ENCODE measurements at regions not wholly inside any gene's neighbourhood (a gene's known extent, or its start where the extent isn't known, plus 50 kb on each side); places are given as distances from the start of the nearest gene placed in this dataset.

DNA sequence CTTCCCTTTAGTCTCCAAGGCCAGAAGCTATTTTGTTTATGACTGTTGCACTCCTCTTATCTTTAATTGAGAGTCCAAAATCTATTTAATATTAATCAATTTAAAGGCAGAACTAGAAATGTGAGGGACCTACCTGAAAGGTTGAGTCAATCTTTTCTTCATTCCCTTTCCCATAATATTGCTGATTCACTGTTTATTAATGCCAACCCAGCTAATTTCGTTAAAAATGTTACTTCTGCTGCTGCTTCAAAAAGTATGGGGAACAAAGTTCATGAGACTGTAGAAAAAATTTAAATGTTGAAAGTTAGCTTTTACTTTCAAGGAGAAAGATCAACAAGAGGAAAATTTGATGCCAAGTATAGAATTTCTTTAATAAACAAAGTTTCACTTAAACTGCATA, 365.3 kb downstream of the TENT5A start:
- H3K36me3 ChIP-seq (ENCODE audit: control insufficient read depth, insufficient read depth, low read length): no peaks in the 10 kb centered on the region
- no peak overlapping the region for H3K4me3 ChIP-seq (replicated peaks; ENCODE audit: low read depth, low read length)
- H3K27me3 ChIP-seq (replicated peaks; ENCODE audit: control insufficient read depth, insufficient read depth, low read length): no peaks in the 10 kb centered on the region
- TF ChIP-seq, protein P1, sequence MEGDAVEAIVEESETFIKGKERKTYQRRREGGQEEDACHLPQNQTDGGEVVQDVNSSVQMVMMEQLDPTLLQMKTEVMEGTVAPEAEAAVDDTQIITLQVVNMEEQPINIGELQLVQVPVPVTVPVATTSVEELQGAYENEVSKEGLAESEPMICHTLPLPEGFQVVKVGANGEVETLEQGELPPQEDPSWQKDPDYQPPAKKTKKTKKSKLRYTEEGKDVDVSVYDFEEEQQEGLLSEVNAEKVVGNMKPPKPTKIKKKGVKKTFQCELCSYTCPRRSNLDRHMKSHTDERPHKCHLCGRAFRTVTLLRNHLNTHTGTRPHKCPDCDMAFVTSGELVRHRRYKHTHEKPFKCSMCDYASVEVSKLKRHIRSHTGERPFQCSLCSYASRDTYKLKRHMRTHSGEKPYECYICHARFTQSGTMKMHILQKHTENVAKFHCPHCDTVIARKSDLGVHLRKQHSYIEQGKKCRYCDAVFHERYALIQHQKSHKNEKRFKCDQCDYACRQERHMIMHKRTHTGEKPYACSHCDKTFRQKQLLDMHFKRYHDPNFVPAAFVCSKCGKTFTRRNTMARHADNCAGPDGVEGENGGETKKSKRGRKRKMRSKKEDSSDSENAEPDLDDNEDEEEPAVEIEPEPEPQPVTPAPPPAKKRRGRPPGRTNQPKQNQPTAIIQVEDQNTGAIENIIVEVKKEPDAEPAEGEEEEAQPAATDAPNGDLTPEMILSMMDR (IDR thresholded peaks at IDR 0.05; ENCODE audit: insufficient read depth, low read length, poor library complexity, severe bottlenecking): no peak
- no peak for DNase-seq (ENCODE audit: extremely low read depth, insufficient read length)

DNA sequence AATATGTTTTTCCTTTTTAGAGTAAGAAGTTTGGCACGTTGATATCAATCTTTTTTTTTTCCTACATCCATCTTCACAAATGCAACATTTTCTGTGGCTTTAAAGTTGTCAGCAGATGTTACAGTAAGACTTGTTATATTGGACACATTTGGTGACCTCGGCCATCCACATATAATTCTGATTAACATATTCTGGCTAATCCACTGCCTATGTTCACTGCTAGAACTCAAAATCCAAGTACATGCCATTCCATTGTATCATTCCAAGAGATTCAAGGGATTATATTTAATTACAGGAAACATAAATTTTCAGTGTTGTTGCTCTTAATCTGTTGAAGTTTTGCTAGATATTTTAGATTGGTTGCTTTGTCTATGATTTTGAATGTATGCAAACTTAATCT, 367.6 kb downstream of the TENT5A start:
- Histone ChIP-seq H3K4me3 (replicated peaks; ENCODE audit: low read depth, low read length) (no peak overlapping the region), H3K36me3 (ENCODE audit: control insufficient read depth, insufficient read depth, low read length) (no peaks in the 10 kb centered on the region), H3K27me3 (replicated peaks; ENCODE audit: control insufficient read depth, insufficient read depth, low read length) (no peaks in the 10 kb centered on the region)
- TF ChIP-seq, protein P1 (IDR thresholded peaks at IDR 0.05; ENCODE audit: insufficient read depth, low read length, poor library complexity, severe bottlenecking): no peak
- no peak for DNase-seq (ENCODE audit: extremely low read depth, insufficient read length)

DNA sequence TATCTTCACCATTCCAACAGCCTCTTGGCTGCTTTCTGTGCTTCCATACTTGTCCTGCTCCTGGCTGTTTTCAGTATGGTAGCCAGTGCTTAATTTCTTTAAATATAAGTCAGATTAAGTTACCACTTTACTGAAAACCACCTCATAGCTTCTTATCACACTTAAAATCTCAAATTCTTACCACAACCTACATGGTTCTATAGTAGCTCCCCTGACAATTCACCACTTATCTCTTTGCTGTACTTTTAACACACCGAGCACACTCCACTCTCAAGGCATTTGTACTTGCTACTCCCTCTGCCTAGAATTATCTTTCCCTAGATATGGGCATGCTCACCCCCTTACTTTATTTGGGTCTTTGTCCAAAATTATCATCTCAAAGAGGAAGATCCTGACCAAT, 369.0 kb downstream of the TENT5A start:
- TF ChIP-seq, protein P1 (IDR thresholded peaks at IDR 0.05; ENCODE audit: insufficient read depth, low read length, poor library complexity, severe bottlenecking): no peak
- H3K4me3 ChIP-seq (replicated peaks; ENCODE audit: low read depth, low read length): no peak overlapping the region
- no peaks in the 10 kb centered on the region for H3K27me3 ChIP-seq (replicated peaks; ENCODE audit: control insufficient read depth, insufficient read depth, low read length)
- DNase-seq (ENCODE audit: extremely low read depth, insufficient read length): no peak
- H3K36me3 ChIP-seq (ENCODE audit: control insufficient read depth, insufficient read depth, low read length): no peaks in the 10 kb centered on the region

DNA sequence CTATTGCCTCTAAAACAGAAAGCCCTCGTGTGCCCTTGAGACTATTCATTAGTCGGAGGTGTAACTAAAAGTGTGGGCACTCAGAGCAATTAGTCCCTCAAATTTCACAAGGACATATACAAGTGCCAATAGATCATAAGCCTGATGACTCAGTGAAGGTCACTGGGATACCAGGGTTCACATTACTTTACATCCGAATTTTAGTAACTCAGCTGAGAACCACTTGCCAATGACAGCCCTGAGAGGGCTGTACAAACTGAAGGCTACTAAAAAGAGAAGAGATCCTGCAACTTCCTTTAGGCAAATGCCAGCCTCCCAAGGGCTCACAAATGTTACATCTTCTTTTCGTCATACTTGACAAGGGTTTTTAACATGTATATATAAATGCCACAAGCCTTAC, 369.6 kb downstream of the TENT5A start:
- Histone ChIP-seq H3K36me3 (ENCODE audit: control insufficient read depth, insufficient read depth, low read length) (no peaks in the 10 kb centered on the region), H3K4me3 (replicated peaks; ENCODE audit: low read depth, low read length) (no peak overlapping the region), H3K27me3 (replicated peaks; ENCODE audit: control insufficient read depth, insufficient read depth, low read length) (no peaks in the 10 kb centered on the region)
- TF ChIP-seq, protein P1 (IDR thresholded peaks at IDR 0.05; ENCODE audit: insufficient read depth, low read length, poor library complexity, severe bottlenecking): no peak
- no peak for DNase-seq (ENCODE audit: extremely low read depth, insufficient read length)

DNA sequence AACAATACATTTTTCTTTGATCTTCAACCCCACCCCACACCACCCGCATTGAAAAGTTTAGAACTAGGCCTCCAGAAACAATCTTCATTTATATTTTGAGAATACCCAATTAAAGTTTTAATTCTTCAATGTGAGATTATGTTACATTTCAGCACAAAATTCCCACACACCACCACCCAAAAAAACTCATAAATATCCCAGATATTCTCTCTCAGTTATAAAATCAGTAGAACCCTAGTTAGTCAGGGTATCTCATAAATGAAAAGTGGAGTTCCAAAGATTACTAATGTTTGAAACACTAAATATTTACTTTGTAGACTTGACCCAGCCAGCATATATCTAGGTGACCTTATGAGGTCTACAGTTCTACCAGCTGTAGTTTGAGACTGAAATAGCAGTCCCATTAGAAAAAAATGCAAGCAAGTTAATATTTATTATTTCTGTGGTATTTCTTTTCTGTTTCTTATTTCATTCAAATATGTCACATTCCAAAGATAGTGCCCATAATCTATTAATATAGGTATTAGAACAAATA, 371.0 kb downstream of the TENT5A start:
- no peak for DNase-seq (ENCODE audit: extremely low read depth, insufficient read length)
- H3K4me3 ChIP-seq (replicated peaks; ENCODE audit: low read depth, low read length): no peak overlapping the region
- TF ChIP-seq, protein P1 (IDR thresholded peaks at IDR 0.05; ENCODE audit: insufficient read depth, low read length, poor library complexity, severe bottlenecking): no peak
- H3K36me3 ChIP-seq (ENCODE audit: control insufficient read depth, insufficient read depth, low read length): no peaks in the 10 kb centered on the region
- H3K27me3 ChIP-seq (replicated peaks; ENCODE audit: control insufficient read depth, insufficient read depth, low read length): no peaks in the 10 kb centered on the region

DNA sequence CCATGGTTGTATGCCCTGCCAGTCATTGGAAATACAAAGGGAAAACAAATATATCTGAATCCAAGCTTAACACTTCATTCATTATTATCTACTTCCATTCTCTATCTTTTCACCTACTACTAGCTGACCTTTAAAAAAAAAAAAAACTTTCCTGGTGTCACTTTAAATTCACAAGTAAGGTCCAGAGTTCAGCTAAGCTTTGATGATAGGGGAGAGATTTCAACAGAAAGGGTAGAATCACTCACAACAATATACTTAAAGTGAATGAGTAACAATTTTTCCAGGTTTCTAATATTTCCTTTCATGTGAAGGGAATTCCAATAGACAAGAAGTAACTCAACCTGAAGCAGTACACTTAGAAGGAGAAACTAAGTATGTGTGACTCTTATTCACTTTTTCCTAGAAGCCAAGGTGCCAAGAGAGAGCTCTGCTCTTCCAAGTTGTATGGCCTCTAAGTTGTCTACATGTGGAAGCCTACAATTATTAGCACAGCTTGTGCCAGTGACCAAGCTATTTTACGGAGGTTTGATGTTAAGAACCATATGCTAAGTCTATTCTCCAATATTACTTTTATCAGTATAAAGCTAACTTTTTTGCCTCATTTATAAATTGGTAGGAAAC, 371.7 kb downstream of the TENT5A start:
- TF ChIP-seq, protein P1 (IDR thresholded peaks at IDR 0.05; ENCODE audit: insufficient read depth, low read length, poor library complexity, severe bottlenecking): no peak
- no peak overlapping the region for H3K4me3 ChIP-seq (replicated peaks; ENCODE audit: low read depth, low read length)
- DNase-seq (ENCODE audit: extremely low read depth, insufficient read length): no peak
- H3K27me3 ChIP-seq (replicated peaks; ENCODE audit: control insufficient read depth, insufficient read depth, low read length): no peaks in the 10 kb centered on the region
- H3K36me3 ChIP-seq (ENCODE audit: control insufficient read depth, insufficient read depth, low read length): no peaks in the 10 kb centered on the region
